ENCODE measurements at regions not wholly inside any gene's neighbourhood (a gene's known extent, or its start where the extent isn't known, plus 50 kb on each side); places are given as distances from the start of the nearest gene placed in this dataset.

GRCh38 chr3:43854916-43855315 is 164.2 kb downstream of the ABHD5 start:
- Histone ChIP-seq H2BK120ac (ENCODE audit: low read depth, low read length, poor library complexity, severe bottlenecking) (no peak overlapping the region), H4K91ac (ENCODE audit: insufficient read length, low read depth, low read length) (no peak overlapping the region), H3K79me1 (ENCODE audit: insufficient read depth, low read depth, low read length, poor library complexity, severe bottlenecking) (no peaks in the 10 kb centered on the region), H3K18ac (ENCODE audit: insufficient read length, low read depth, low read length) (no peak overlapping the region), H4K8ac (replicated peaks; ENCODE audit: insufficient read length, low read depth, low read length) (no peak overlapping the region), H3K27me3 (ENCODE audit: insufficient read depth, low read length) (no peaks in the 10 kb centered on the region; the same call in 1 of the 2 replicates), H3K4me1 (ENCODE audit: insufficient read depth, low read length) (no peaks in the 10 kb centered on the region), H3K56ac (ENCODE audit: insufficient read length, low read depth, low read length) (no peak overlapping the region), H3K14ac (ENCODE audit: insufficient read depth, low read length) (no peak overlapping the region), H3K23ac (ENCODE audit: insufficient read length, low read depth, low read length) (no peak overlapping the region), H3K9me3 (ENCODE audit: control insufficient read depth, low read depth, low read length) (no peaks in the 10 kb centered on the region), H2AK5ac (ENCODE audit: insufficient read length, low read length) (no peak overlapping the region), H2BK12ac (ENCODE audit: insufficient read length, low read depth, low read length) (no peak overlapping the region), H2AFZ (ENCODE audit: low read length) (no peak overlapping the region), H4K20me1 (ENCODE audit: control insufficient read depth, insufficient read depth, insufficient read length) (no peaks in the 10 kb centered on the region), H2BK20ac (ENCODE audit: low read depth, low read length, poor library complexity, severe bottlenecking) (no peak overlapping the region), H3T11ph (ENCODE audit: low read length) (no peak overlapping the region), H3K4me2 (ENCODE audit: insufficient read depth, insufficient read length, low read length) (no peak overlapping the region), H4K5ac (ENCODE audit: insufficient read length, low read depth, low read length) (no peak overlapping the region), H3K9ac (ENCODE audit: extremely low read depth, insufficient read length, low read length) (no peak overlapping the region), H3K79me2 (ENCODE audit: insufficient read depth, low read length) (no peaks in the 10 kb centered on the region), H3K27ac (ENCODE audit: insufficient read length, low read depth, low read length) (no peak overlapping the region), H3K4ac (ENCODE audit: low read depth, low read length) (no peak overlapping the region), H2BK15ac (ENCODE audit: low read depth, low read length) (no peak overlapping the region), H2BK5ac (ENCODE audit: insufficient read length, low read length) (no peak overlapping the region), H3K23me2 (ENCODE audit: insufficient read length, low read depth, low read length, poor library complexity, severe bottlenecking) (no peaks in the 10 kb centered on the region)
- H3K27me3 Mint-ChIP-seq (ENCODE audit: low read depth) = peaks cover 24% of the 10 kb centered on the region
- no peaks in the 10 kb centered on the region for H3K9me3 Mint-ChIP-seq
- no peaks in the 10 kb centered on the region for H3K36me3 Mint-ChIP-seq (ENCODE audit: insufficient read depth in 1 of 3, low read depth in 3 of 3)
- no peak overlapping the region for H3K27ac Mint-ChIP-seq
- TF ChIP-seq, protein P1, sequence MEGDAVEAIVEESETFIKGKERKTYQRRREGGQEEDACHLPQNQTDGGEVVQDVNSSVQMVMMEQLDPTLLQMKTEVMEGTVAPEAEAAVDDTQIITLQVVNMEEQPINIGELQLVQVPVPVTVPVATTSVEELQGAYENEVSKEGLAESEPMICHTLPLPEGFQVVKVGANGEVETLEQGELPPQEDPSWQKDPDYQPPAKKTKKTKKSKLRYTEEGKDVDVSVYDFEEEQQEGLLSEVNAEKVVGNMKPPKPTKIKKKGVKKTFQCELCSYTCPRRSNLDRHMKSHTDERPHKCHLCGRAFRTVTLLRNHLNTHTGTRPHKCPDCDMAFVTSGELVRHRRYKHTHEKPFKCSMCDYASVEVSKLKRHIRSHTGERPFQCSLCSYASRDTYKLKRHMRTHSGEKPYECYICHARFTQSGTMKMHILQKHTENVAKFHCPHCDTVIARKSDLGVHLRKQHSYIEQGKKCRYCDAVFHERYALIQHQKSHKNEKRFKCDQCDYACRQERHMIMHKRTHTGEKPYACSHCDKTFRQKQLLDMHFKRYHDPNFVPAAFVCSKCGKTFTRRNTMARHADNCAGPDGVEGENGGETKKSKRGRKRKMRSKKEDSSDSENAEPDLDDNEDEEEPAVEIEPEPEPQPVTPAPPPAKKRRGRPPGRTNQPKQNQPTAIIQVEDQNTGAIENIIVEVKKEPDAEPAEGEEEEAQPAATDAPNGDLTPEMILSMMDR (conservative IDR thresholded peaks at IDR 0.05) = no peak
- H3K4me3 Mint-ChIP-seq = no peak overlapping the region
- peaks cover 34 to 37% of the 10 kb centered on the region in 2 experiments for H3K4me1 Mint-ChIP-seq
- DNase-seq = peak; percentile 24
- no CpG with 5 or more reads among the region's 6 CpGs for WGBS (ENCODE audit: extremely low coverage, insufficient read length, low lambda C conversion rate)

Data from H9 (cell line).